Fibroblast of pulmonary artery (primary cell): ENCODE measurements at regions not wholly inside any gene's neighbourhood (a gene's known extent, or its start where the extent isn't known, plus 50 kb on each side); places are given as distances from the start of the nearest gene placed in this dataset.
"Not testable (repeated sequence)": the region's sequence is repeated elsewhere in the genome, so short reads cannot be mapped to it uniquely, and the experiment has no call there.

ENCODE experiments used
- DNase-seq: peaks from one replicate; pipeline ENCODE4 v3.0.0-alpha.2; 2010; ENCODE audit warnings: low read depth
- H3K4me3 ChIP-seq: replicated peaks from 2 replicates; pipeline ENCODE4 v1.5.1; 2011; ENCODE audit warnings: low read depth, mild to moderate bottlenecking, control low read depth, low read length, moderate library complexity
- CTCF ChIP-seq: IDR thresholded peaks from 2 replicates; pipeline ENCODE4 v1.5.1; 2011; ENCODE audit warnings: mild to moderate bottlenecking, control low read depth, low read length, inconsistent platforms; ENCODE audit errors: missing control alignments

- H3K4me3 ChIP-seq: no peak overlapping the region
- DNase-seq: no peak
- TF ChIP-seq CTCF: no peak
Measured at GRCh38 chr9:95788521-95788991, 86.9 kb upstream of the ERCC6L2 start.

- no peak overlapping the region for H3K4me3 ChIP-seq
- DNase-seq: no peak
- no peak for TF ChIP-seq CTCF
Measured at GRCh38 chr9:95788021-95788420, 87.5 kb upstream of the ERCC6L2 start.

GRCh38 chr9:95785209-95785608 lies 90.3 kb upstream of the ERCC6L2 start:
- no peak for TF ChIP-seq CTCF
- no peak overlapping the region for H3K4me3 ChIP-seq
- no peak for DNase-seq

GRCh38 chr9:95784318-95784717 lies 91.2 kb upstream of the ERCC6L2 start:
- no peak overlapping the region for H3K4me3 ChIP-seq
- no peak for TF ChIP-seq CTCF
- DNase-seq: no peak

GRCh38 chr9:95783426-95783975 lies 92.0 kb upstream of the ERCC6L2 start:
- no peak overlapping the region for H3K4me3 ChIP-seq
- no peak for DNase-seq
- no peak for TF ChIP-seq CTCF

GRCh38 chr9:95780751-95781150 lies 94.7 kb upstream of the ERCC6L2 start:
- no peak for TF ChIP-seq CTCF
- no peak overlapping the region for H3K4me3 ChIP-seq
- DNase-seq: no peak

GRCh38 chr9:95780121-95780520 lies 95.4 kb upstream of the ERCC6L2 start:
- no peak for TF ChIP-seq CTCF
- no peak overlapping the region for H3K4me3 ChIP-seq
- DNase-seq: no peak

- DNase-seq, H3K4me3 ChIP-seq: not testable (repeated sequence)
Measured at GRCh38 chr9:95779597-95779996, 95.9 kb upstream of the ERCC6L2 start.
